ENCODE measurements at regions not wholly inside any gene's neighbourhood (a gene's known extent, or its start where the extent isn't known, plus 50 kb on each side); places are given as distances from the start of the nearest gene placed in this dataset.

DNA sequence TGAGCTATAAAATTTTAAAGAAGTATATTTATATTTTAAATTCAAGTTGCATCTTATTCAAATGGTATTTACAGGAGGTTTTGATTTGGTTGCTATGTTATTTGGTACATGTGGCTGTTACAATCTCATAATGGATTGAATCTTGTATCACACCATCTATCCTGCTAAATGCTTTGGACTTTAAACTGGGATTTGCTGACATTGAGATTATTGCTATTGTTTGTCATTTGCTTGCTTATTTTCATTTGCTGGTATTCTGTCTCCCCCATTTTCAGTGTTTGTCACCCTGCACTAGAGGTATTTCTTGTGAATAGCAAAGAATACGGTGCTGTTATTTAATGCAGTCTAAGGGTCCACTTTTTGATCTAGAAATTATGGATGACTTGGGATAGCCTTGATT, 171.1 kb downstream of the SH2D4B start:
- TF ChIP-seq, protein P1, sequence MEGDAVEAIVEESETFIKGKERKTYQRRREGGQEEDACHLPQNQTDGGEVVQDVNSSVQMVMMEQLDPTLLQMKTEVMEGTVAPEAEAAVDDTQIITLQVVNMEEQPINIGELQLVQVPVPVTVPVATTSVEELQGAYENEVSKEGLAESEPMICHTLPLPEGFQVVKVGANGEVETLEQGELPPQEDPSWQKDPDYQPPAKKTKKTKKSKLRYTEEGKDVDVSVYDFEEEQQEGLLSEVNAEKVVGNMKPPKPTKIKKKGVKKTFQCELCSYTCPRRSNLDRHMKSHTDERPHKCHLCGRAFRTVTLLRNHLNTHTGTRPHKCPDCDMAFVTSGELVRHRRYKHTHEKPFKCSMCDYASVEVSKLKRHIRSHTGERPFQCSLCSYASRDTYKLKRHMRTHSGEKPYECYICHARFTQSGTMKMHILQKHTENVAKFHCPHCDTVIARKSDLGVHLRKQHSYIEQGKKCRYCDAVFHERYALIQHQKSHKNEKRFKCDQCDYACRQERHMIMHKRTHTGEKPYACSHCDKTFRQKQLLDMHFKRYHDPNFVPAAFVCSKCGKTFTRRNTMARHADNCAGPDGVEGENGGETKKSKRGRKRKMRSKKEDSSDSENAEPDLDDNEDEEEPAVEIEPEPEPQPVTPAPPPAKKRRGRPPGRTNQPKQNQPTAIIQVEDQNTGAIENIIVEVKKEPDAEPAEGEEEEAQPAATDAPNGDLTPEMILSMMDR (IDR thresholded peaks at IDR 0.05): no peak

DNA sequence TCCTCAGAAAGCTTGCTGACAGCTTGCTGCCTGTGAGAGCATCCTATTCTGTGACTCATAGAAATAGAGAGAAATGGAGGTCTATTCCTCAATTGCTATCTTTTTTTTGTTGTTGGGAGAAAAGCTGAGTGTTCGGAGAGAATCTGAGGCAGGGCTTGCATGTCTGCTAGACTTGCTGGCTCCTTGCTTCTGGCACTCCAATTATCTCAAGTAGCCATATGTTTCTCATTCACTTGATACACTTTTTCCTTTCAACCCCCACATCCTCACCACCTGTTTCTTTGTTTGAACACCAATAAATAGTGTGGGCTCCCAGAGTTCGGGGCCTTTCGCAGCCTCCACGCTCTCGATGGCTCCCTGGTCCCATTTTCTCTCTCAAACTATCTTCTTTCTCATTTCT, 172.2 kb downstream of the SH2D4B start:
- TF ChIP-seq, protein P1 (IDR thresholded peaks at IDR 0.05): no peak

DNA sequence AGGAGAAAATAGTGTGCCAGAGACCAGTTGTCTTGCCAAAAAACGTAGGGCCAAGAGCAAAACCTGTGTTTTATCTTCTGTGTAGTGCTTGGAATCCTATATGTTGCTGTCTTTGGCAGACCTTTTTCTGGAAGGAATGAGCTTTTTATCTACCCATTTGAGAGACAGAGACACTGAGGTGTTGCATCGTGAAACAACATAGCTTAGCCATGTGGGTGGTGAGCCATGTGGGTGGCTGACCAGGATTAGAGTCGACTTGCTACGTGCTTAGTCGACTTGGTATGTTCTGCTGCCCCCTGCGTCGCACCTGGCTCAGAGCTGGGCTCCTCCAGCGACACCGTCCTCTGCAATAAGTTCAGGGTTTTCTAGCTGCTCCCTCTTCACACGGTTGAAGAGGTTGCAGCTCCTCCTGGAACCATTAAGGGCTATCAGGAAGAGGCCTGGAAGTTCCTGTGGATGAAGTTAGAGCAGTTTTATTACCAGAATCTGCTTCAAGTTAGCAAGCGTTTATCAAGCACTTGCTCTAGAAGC, 175.8 kb downstream of the SH2D4B start:
- TF ChIP-seq, protein P1 (IDR thresholded peaks at IDR 0.05): no peak

DNA sequence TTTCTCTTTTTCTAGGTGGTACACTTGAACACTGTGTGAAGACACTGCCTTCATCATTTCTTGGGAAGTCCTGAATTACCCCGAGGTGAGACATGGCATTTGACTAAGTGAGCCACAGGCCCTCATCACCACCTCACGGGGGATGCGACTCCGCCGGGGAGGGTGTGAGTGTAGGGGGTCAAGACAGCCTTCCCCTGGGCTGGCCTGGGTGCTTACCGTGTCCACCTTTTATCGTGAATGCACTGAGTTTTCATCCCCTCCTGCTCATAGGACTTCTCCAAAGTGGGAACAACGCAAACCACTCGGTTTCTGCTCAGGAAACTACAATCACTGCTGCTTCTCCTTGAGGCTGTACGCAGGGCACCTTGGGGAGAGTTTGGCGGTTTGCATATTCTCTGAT, 176.9 kb downstream of the SH2D4B start:
- TF ChIP-seq, protein P1 (IDR thresholded peaks at IDR 0.05): no peak

DNA sequence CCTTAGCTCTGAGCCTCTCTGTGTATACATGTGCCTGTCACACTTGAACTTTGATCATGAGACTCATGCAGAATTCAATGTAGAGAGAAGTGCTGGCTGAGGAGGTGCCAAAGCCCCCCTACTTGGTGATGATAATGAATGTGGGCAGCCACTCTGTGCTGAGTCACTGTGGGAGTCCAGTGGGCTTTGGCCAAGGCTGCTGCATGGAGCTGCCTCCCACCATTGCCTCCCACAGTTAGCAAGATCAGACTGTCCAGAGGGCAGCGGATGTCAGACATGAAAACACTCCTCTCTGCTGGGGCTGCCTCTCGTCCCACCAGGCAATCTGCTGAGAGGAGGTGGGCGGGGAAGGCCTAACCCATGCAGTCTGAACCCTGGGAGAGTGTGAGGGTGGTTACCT, 180.3 kb downstream of the SH2D4B start:
- TF ChIP-seq, protein P1 (IDR thresholded peaks at IDR 0.05): no peak

DNA sequence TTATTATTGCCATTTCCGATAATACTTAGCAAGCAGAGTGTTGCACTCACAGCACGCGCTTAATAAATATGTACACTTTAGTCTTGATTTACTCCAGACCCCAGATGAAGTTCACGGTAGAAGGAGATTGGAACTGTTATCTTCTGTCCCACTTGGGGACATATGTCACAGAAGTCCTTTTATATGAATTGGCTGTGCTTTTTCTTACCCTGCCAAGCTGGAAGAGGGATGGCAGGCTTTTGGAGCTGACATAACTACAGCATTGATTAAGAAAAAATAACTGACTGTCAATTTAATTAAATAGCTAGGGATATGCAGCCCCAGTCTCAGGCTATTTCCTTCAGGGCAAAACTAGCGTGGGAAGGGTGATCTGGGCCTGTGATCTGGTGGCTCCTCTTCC, 182.2 kb downstream of the SH2D4B start:
- TF ChIP-seq, protein P1 (IDR thresholded peaks at IDR 0.05): no peak

DNA sequence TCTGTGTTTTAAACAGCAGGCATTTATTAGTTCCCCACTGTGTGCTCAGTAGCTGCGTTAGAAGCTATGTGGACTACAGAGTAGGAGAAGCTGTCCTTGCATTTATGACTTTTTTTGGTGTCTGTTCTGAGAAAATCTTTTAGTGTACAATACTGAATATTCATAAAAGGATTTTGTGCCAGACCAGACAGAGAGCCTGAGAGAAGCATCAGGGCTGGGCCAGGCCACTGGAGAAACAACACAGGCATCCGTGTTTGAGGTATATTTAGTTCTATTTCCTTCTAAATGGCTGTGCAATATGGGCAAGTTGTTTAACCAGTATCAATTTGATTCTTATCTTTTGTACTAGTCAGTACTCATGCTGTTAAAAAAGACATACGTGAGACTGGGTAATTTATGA, 182.8 kb downstream of the SH2D4B start:
- TF ChIP-seq, protein P1 (IDR thresholded peaks at IDR 0.05): no peak

DNA sequence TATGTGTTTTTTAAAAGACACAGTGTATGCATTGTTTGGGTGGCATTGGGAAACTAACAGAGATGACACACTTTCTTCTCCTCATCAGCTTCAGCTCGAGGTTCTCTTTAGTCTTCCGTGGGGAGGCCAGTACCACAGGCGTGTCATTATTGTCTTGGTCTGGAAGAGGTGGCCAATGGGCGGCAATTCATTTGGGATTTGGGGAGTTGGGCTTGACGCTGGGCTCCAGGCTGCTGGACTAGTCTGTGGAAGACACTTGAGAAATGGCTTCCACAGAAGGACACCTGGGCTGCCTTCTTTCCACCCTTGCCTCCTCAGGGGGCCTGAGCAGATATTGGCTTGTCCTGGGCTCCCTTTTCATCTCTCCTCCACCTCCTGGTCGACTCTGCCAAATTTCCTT, 192.2 kb downstream of the SH2D4B start:
- TF ChIP-seq, protein P1 (IDR thresholded peaks at IDR 0.05): no peak

Measured in LNCAP (cell line).